Erythroblast (primary cell): ENCODE measurements at regions not wholly inside any gene's neighbourhood (a gene's known extent, or its start where the extent isn't known, plus 50 kb on each side); places are given as distances from the start of the nearest gene placed in this dataset.

Experiments
- GATA1 ChIP-seq: IDR thresholded peaks from 2 replicates; pipeline ENCODE4 v1.6.1; 2011; ENCODE audit warnings: low read depth, mild to moderate bottlenecking, control low read depth, low read length, moderate library complexity
- POLR2A ChIP-seq: IDR thresholded peaks from 2 replicates; pipeline ENCODE4 v1.6.1; 2011; ENCODE audit warnings: mild to moderate bottlenecking, low read length

DNA sequence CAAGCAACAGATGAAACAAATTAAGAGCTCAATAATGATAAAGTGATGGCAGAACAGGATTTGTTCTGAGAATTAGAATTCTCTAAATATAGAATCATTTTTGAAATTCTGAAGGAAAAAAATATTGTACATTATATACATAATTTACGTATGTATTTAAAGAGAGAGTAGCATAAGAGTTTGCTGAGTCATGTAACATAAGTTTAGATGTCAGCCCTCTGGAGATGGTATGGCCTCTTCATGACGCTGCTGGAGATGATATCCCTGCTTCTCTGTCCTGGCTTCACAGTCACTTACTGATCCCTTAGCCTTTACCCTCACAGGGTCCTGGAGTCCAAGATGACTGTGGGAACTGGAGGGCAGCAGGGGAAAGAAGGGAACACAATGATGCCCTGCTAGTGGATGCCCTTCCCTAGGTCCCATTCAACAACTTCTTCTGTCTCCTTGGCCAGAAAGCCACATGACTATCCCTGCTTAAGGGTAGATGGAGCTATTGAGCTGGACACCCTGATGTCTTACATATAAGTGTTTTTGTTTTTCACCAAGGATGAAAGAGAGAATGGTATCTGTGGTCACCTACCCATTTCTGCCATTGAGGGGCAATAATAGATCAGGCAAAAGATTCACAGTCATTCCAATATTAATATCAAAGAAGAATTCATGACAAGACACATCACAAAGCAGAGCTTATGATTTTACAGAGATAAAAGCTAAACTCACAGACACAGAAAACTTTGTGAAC lies 753.1 kb downstream of the TBC1D22A start:
- TF ChIP-seq POLR2A (no peak), GATA1 (no peak)
